PC-3 (cell line): ENCODE measurements at regions not wholly inside any gene's neighbourhood (a gene's known extent, or its start where the extent isn't known, plus 50 kb on each side); places are given as distances from the start of the nearest gene placed in this dataset.

Source experiments
- ATAC-seq: fragments of 200-7000 bp; cut with Tn5 transposase; 2 replicates; pipeline ENCODE4 v1.9.1; 2020; ENCODE audit warnings: mild to moderate bottlenecking, moderate library complexity
- BruUV-seq: library from RNA; stranded (reverse); fragments of 400-500 nt; replicated peaks from 2 replicates; lab custom pipeline; 2021; lab: Mats Ljungman, UMichigan
- CTCF ChIA-PET: fragments of 300-600 bp; sonication (Branson Sonifier 250); formaldehyde crosslinking; loops from one replicate; lab custom pipeline; 2022; ENCODE audit warnings: antibody characterized with exemption; lab: Charles Lee
- POLR2A ChIA-PET: fragments of 300-600 bp; sonication (Branson Sonifier 250); formaldehyde crosslinking; loops from one replicate; lab custom pipeline; 2022; ENCODE audit warnings: antibody characterized with exemption; ENCODE audit not compliant: unreplicated experiment; lab: Charles Lee
- DNase-seq: peaks from one replicate; pipeline ENCODE4 v3.0.0-alpha.2; 2015
- H2AFZ ChIP-seq: fragments of 300-600 bp; sonication (generic); 2 replicates; pipeline ENCODE4 v1.6.0; 2016; ENCODE audit warnings: antibody characterized with exemption, low read length
- H3F3A ChIP-seq: fragments of 300-600 bp; sonication (generic); one replicate; pipeline ENCODE4 v1.6.0; 2017; ENCODE audit warnings: antibody characterized with exemption, low read length, control low read depth, mild to moderate bottlenecking; ENCODE audit not compliant: unreplicated experiment
- H3K27ac ChIP-seq: fragments of 300-600 bp; sonication (generic); 2 replicates; pipeline ENCODE4 v1.5.1; 2016; ENCODE audit warnings: mild to moderate bottlenecking, low read length
- H3K27me3 ChIP-seq: fragments of 300-600 bp; sonication (generic); 2 replicates; pipeline ENCODE4 v1.6.1; 2016; ENCODE audit warnings: low read length, mixed read lengths
- H3K36me3 ChIP-seq: fragments of 300-600 bp; sonication (generic); 2 replicates; pipeline ENCODE4 v1.6.1; 2016; ENCODE audit warnings: low read depth, mixed run types, low read length, mixed read lengths
- H3K4me1 ChIP-seq: fragments of 300-600 bp; sonication (generic); 2 replicates; pipeline ENCODE4 v1.5.1; 2016; ENCODE audit warnings: low read length; ENCODE audit not compliant: insufficient read depth
- H3K4me2 ChIP-seq: fragments of 300-600 bp; sonication (generic); 2 replicates; pipeline ENCODE4 v1.6.0; 2016; ENCODE audit warnings: low read length
- H3K4me3 ChIP-seq: fragments of 300-600 bp; sonication (generic); 2 replicates; pipeline ENCODE4 v1.5.1; 2016; ENCODE audit warnings: mild to moderate bottlenecking, low read length, mixed read lengths
- H3K79me2 ChIP-seq: fragments of 300-600 bp; sonication (generic); 2 replicates; pipeline ENCODE4 v1.6.1; 2017; ENCODE audit warnings: low read length, mixed read lengths
- H3K9ac ChIP-seq: fragments of 300-600 bp; sonication (generic); 2 replicates; pipeline ENCODE4 v1.6.0; 2016; ENCODE audit warnings: mild to moderate bottlenecking, low read length
- H3K9me2 ChIP-seq: fragments of 300-600 bp; sonication (generic); replicated peaks from 2 replicates; pipeline ENCODE4 v1.6.1; 2016; ENCODE audit warnings: mixed run types, low read length, mixed read lengths
- H3K9me3 ChIP-seq: fragments of 300-600 bp; sonication (generic); 2 replicates; pipeline ENCODE4 v1.6.1; 2016; ENCODE audit warnings: low read length, mixed read lengths
- H4K20me1 ChIP-seq: fragments of 300-600 bp; sonication (generic); 2 replicates; pipeline ENCODE4 v1.6.1; 2016; ENCODE audit warnings: low read length, mixed read lengths
- CTCF ChIP-seq: fragments of 300-600 bp; sonication (generic); conservative IDR thresholded peaks from 2 replicates; pipeline ENCODE4 v1.5.1; 2017; ENCODE audit warnings: antibody characterized with exemption, low read depth, mild to moderate bottlenecking, low read length
- EZH2phosphoT487 ChIP-seq: fragments of 300-600 bp; sonication (generic); IDR thresholded peaks from 2 replicates; pipeline ENCODE4 v1.6.1; 2018; ENCODE audit warnings: mild to moderate bottlenecking, antibody characterized with exemption, low read length, borderline replicate concordance
- intact Hi-C: fragments of 100-400 bp; cut with micrococcal nuclease; formaldehyde crosslinking; loops from 2 replicates; pipeline ENCODE4 v1.9.0; 2023

- no peak for TF ChIP-seq CTCF
- TF ChIP-seq EZH2phosphoT487 = no peak
- no peaks in the 10 kb centered on the region for H3K27me3 ChIP-seq
- no peak for DNase-seq
- H4K20me1 ChIP-seq = no peaks in the 10 kb centered on the region
- H2AFZ ChIP-seq = no peak overlapping the region
- H3K9me3 ChIP-seq = no peaks in the 10 kb centered on the region
- H3K79me2 ChIP-seq = no peaks in the 10 kb centered on the region
- no peak overlapping the region for H3K27ac ChIP-seq
- BruUV-seq = no TSS peak
- no peaks in the 10 kb centered on the region for H3F3A ChIP-seq
- H3K9me2 ChIP-seq = no peaks in the 10 kb centered on the region
- H3K4me2 ChIP-seq = no peak overlapping the region
- ChIA-PET POLR2A (interaction anchor here (0.6 kb wide), 1 partner anchor 219 kb away, joined by 3 read pairs; no protein-coding TSS in a partner anchor), CTCF (no interaction called here)
- no peaks in the 10 kb centered on the region for H3K36me3 ChIP-seq
- H3K4me1 ChIP-seq = no peaks in the 10 kb centered on the region
- H3K4me3 ChIP-seq = no peak overlapping the region
- no peak for ATAC-seq
- no peak overlapping the region for H3K9ac ChIP-seq
- intact Hi-C loops = no loop called here
Measured at GRCh38 chr22:17269224-17269606, 50.0 kb upstream of the ADA2 start.
